ENCODE measurements at regions not wholly inside any gene's neighbourhood (a gene's known extent, or its start where the extent isn't known, plus 50 kb on each side); places are given as distances from the start of the nearest gene placed in this dataset.

DNA sequence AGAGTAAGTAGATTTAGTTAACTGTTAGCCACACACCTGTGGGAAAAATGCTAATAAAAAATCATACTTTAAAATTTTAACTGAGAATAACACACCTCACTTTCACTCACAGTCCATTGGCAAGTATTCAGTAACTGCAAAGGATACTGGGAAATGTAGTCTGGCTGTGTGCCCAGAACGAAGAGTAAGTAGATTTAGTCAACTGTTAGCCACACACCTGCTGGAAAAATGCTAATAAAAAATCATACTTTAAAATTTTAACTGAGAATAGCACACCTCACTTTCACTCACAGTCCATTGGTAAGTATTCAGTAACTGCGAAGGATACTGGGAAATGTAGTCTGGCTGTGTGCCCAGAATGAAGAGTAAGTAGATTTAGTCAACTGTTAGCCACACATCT is 178.4 kb upstream of the NWD2 start:
- no peaks in the 10 kb centered on the region for H3K36me3 ChIP-seq (ENCODE audit: control insufficient read depth, insufficient read depth, low read length)
- no peaks in the 10 kb centered on the region for H3K27me3 ChIP-seq (ENCODE audit: control insufficient read depth in 2 of 2, insufficient read depth in 2 of 2, low read length in 2 of 2)
- intact Hi-C loops (cut with micrococcal nuclease) (loop anchor here (10.0 kb wide), 1 partner anchor 319 kb away; no protein-coding TSS in a partner anchor), in situ Hi-C loops (cut with MboI) (no loop called here)
- H3K9me3 ChIP-seq (replicated peaks; ENCODE audit: control insufficient read depth, insufficient read depth, low read depth, low read length): no peaks in the 10 kb centered on the region
- H3K9me1 ChIP-seq (ENCODE audit: control insufficient read depth, insufficient read depth, low read length): no peaks in the 10 kb centered on the region
- H3K79me2 ChIP-seq (ENCODE audit: control insufficient read depth, insufficient read depth, low read length): no peaks in the 10 kb centered on the region
- no peak overlapping the region for H3K9ac ChIP-seq (ENCODE audit: insufficient read depth in 1 of 2, low read depth in 2 of 2, low read length in 2 of 2)
- ChIA-PET POLR2A (no interaction called here), CTCF (ENCODE audit: low intra/inter-chr PET ratio) (no interaction called here)
- H4K20me1 ChIP-seq (replicated peaks; ENCODE audit: control insufficient read depth, insufficient read depth, low read length): no peaks in the 10 kb centered on the region
- H3K4me1 ChIP-seq (replicated peaks in 1 of 2; ENCODE audit: control insufficient read depth in 2 of 2, insufficient read depth in 2 of 2, low read length in 2 of 2): no peaks in the 10 kb centered on the region
- no peak overlapping the region for H2AFZ ChIP-seq (ENCODE audit: low read depth, low read length)
- no TSS peak for BruUV-seq (replicated peaks)
- WGBS (ENCODE audit: insufficient coverage, low coverage, missing lambda C conversion rate): 0% methylated on average over 2 of the region's 2 CpGs
- no peak overlapping the region for H3K4me3 ChIP-seq
- H3K27ac ChIP-seq (ENCODE audit: extremely low read depth, low read depth, low read length): no peak overlapping the region
- H3K4me2 ChIP-seq (ENCODE audit: insufficient read depth, low read length): no peak overlapping the region
- DNase-seq (ENCODE audit: extremely low read depth in 1 of 4, low spot score in 3 of 4): peak in 1 of 4 experiments; percentile 15
- FAIRE-seq: no peak
- no peak for ATAC-seq
- TF ChIP-seq SPI1 (IDR thresholded peaks at IDR 0.05; ENCODE audit: borderline replicate concordance, low read depth, low read length) (no peak), POLR3G (IDR thresholded peaks at IDR 0.05; ENCODE audit: extremely low read depth, insufficient read length, insufficient replicate concordance) (no peak), FOXK2 (conservative IDR thresholded peaks at IDR 0.05 in 1 of 2, IDR thresholded peaks at IDR 0.05 in 1 of 2; ENCODE audit: low read depth in 2 of 2) (no peak), SMAD3 (CRISPR knock-in tag; conservative IDR thresholded peaks at IDR 0.05) (no peak), PPARD (CRISPR knock-in tag; IDR thresholded peaks at IDR 0.05) (no peak), ZNF79 (CRISPR knock-in tag; IDR thresholded peaks at IDR 0.05; ENCODE audit: low read depth) (no peak), MEIS2 (IDR thresholded peaks at IDR 0.05; ENCODE audit: partially characterized antibody) (no peak), ZNF217 (CRISPR knock-in tag; IDR thresholded peaks at IDR 0.05) (no peak), ZNF134 (CRISPR knock-in tag; conservative IDR thresholded peaks at IDR 0.05) (no peak)
- TF ChIP-seq, protein P1, sequence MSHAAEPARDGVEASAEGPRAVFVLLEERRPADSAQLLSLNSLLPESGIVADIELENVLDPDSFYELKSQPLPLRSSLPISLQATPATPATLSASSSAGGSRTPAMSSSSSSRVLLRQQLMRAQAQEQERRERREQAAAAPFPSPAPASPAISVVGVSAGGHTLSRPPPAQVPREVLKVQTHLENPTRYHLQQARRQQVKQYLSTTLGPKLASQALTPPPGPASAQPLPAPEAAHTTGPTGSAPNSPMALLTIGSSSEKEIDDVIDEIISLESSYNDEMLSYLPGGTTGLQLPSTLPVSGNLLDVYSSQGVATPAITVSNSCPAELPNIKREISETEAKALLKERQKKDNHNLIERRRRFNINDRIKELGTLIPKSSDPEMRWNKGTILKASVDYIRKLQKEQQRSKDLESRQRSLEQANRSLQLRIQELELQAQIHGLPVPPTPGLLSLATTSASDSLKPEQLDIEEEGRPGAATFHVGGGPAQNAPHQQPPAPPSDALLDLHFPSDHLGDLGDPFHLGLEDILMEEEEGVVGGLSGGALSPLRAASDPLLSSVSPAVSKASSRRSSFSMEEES (CRISPR knock-in tag; IDR thresholded peaks at IDR 0.05): no peak
- TF ChIP-seq, protein P2, sequence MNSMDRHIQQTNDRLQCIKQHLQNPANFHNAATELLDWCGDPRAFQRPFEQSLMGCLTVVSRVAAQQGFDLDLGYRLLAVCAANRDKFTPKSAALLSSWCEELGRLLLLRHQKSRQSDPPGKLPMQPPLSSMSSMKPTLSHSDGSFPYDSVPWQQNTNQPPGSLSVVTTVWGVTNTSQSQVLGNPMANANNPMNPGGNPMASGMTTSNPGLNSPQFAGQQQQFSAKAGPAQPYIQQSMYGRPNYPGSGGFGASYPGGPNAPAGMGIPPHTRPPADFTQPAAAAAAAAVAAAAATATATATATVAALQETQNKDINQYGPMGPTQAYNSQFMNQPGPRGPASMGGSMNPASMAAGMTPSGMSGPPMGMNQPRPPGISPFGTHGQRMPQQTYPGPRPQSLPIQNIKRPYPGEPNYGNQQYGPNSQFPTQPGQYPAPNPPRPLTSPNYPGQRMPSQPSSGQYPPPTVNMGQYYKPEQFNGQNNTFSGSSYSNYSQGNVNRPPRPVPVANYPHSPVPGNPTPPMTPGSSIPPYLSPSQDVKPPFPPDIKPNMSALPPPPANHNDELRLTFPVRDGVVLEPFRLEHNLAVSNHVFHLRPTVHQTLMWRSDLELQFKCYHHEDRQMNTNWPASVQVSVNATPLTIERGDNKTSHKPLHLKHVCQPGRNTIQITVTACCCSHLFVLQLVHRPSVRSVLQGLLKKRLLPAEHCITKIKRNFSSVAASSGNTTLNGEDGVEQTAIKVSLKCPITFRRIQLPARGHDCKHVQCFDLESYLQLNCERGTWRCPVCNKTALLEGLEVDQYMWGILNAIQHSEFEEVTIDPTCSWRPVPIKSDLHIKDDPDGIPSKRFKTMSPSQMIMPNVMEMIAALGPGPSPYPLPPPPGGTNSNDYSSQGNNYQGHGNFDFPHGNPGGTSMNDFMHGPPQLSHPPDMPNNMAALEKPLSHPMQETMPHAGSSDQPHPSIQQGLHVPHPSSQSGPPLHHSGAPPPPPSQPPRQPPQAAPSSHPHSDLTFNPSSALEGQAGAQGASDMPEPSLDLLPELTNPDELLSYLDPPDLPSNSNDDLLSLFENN (IDR thresholded peaks at IDR 0.05; ENCODE audit: low read depth in 2 of 2, low read length in 2 of 2): no peak
- TF ChIP-seq, protein P3, sequence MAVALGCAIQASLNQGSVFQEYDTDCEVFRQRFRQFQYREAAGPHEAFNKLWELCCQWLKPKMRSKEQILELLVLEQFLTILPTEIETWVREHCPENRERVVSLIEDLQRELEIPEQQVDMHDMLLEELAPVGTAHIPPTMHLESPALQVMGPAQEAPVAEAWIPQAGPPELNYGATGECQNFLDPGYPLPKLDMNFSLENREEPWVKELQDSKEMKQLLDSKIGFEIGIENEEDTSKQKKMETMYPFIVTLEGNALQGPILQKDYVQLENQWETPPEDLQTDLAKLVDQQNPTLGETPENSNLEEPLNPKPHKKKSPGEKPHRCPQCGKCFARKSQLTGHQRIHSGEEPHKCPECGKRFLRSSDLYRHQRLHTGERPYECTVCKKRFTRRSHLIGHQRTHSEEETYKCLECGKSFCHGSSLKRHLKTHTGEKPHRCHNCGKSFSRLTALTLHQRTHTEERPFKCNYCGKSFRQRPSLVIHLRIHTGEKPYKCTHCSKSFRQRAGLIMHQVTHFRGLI (CRISPR knock-in tag; IDR thresholded peaks at IDR 0.05): no peak
- TF ChIP-seq, protein P4, sequence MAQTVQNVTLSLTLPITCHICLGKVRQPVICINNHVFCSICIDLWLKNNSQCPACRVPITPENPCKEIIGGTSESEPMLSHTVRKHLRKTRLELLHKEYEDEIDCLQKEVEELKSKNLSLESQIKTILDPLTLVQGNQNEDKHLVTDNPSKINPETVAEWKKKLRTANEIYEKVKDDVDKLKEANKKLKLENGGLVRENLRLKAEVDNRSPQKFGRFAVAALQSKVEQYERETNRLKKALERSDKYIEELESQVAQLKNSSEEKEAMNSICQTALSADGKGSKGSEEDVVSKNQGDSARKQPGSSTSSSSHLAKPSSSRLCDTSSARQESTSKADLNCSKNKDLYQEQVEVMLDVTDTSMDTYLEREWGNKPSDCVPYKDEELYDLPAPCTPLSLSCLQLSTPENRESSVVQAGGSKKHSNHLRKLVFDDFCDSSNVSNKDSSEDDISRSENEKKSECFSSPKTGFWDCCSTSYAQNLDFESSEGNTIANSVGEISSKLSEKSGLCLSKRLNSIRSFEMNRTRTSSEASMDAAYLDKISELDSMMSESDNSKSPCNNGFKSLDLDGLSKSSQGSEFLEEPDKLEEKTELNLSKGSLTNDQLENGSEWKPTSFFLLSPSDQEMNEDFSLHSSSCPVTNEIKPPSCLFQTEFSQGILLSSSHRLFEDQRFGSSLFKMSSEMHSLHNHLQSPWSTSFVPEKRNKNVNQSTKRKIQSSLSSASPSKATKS (CRISPR knock-in tag; IDR thresholded peaks at IDR 0.05): no peak
